Keratinocyte (primary cell): ENCODE measurements at regions not wholly inside any gene's neighbourhood (a gene's known extent, or its start where the extent isn't known, plus 50 kb on each side); places are given as distances from the start of the nearest gene placed in this dataset.

Experiments
- CTCF ChIP-seq, 3 experiments: IDR thresholded peaks in 1 of 3; conservative IDR thresholded peaks in 1 of 3; optimal IDR thresholded peaks in 1 of 3; 2 replicates in 2 of 3; 3 replicates in 1 of 3; pipeline versions ENCODE3 to v1.5.1; 2011; ENCODE audit warnings: low read length in 3 of 3, mild to moderate bottlenecking in 3 of 3, moderate library complexity in 2 of 3, control low read depth in 1 of 3, inconsistent platforms in 1 of 3; ENCODE audit not compliant: insufficient read depth in 2 of 3; ENCODE audit errors: extremely low read depth in 1 of 3
- EZH2 ChIP-seq: IDR thresholded peaks from one replicate; pipeline ENCODE4 v1.6.1; 2012; ENCODE audit warnings: inconsistent platforms, mild to moderate bottlenecking, low read length, moderate library complexity

GRCh38 chr6:22722913-22723312, 153.5 kb downstream of the HDGFL1 start:
- no peak for TF ChIP-seq CTCF (optimal IDR thresholded peaks at IDR 0.05 in 1 of 3, IDR thresholded peaks at IDR 0.05 in 1 of 3, conservative IDR thresholded peaks at IDR 0.05 in 1 of 3; ENCODE audit: extremely low read depth in 1 of 3, insufficient read depth in 2 of 3, low read length in 3 of 3)
- TF ChIP-seq EZH2, result no peak
